Putamen (tissue), 1 donor: ENCODE measurements at regions not wholly inside any gene's neighbourhood (a gene's known extent, or its start where the extent isn't known, plus 50 kb on each side); places are given as distances from the start of the nearest gene placed in this dataset.
"Not testable (repeated sequence)": the region's sequence is repeated elsewhere in the genome, so short reads cannot be mapped to it uniquely, and the experiment has no call there.

Source experiments
- DNase-seq: peaks from one replicate; pipeline ENCODE4 v3.0.0-alpha.2; 2016; ENCODE audit warnings: low spot score

DNA sequence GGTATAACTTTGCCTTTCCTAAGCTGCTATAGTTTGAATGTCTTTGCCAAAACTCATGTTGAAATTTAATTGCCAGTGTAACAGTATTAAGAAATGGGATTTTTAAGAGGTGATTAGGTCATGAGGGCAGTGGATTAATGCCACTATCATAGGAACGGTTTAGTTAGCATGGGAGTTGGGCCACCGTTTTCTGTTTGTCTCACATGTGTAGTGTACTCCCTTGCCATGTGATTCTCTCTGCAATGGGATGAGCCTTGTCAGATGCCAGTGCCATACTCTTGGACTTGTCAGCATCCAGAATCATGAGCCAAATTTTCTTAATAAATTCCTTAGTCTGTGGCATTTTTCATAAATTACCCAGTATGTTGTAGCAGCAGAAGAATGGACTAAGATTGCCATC lies 388.9 kb upstream of the RGPD4 start:
- DNase-seq: no peak

DNA sequence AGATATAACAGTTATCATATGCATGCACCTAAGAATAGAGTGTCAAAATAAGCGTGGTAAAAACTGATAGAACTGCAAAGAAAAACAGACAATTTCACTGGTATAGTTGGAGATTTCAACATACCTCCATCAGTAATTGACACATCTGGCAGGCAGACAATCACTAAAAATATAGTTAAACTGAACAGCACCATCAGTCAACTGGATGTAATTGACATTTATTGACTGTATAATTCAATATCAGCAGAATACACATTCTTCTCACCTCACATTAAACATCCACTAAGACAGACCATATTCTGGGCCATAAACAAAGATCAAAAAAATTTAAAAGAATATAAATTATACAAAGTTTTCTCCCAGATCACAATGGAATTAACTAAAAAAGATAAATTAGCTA lies 378.5 kb upstream of the RGPD4 start:
- no peak for DNase-seq

GRCh38 chr2:107461301-107461700 lies 365.4 kb upstream of the RGPD4 start:
- DNase-seq: no peak

DNA sequence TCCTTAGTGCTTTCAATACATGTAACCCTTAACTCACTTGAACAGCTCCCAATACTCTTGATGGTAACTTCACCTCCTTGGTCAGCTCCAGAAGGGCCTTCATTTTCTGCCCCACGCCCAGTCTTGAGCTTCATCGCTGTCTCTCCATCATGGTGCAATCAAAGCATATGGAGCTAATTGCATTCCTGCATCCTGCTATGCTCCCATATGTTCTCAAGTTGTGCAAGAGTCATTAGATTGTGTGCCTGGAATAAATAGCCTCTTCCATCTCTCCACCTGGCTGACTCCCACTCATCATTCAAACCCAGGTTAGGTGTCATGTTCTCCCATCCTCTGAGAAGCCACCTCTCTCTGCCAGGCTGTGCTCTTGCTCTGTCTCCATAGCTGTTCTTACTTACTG lies 364.5 kb upstream of the RGPD4 start:
- no peak for DNase-seq

- no peak for DNase-seq
These were observed 360.5 kb upstream of the RGPD4 start for GRCh38 chr2:107466241-107466640.

DNA sequence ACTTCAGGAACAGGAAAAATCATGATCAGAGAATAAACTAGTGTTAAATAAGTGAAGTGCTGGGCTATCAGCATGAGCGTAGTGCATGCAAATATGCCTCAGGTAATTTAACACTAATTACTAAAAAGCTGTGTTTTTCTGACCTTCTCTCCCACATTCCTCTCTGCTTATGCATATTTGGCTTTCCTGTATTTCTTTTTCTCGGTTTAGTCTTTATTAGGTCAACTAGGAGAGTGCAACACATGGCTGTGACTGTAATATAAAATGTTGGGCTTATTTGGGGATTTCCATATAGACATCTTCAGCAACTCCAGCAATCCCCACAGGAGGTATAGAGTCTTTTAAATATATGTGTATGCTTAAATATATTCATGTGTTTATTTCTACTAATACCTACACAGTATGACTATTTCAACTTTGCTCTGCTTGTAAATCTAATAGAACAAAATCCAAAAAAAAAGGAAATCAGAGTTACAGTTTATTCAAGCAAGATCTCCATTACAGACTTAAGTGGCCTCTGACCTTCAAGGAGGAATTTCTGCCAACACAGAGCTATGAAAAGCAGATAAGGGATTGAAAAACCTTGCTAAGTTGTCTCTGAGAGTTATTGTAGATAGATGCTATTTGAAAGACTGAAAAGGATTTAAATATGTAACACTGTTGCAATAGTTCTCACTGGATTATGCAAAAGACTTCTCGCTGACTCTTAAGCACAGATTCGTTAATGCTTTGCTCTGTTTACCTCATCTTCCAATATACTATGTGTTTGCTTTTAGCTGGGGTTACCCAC lies 359.5 kb upstream of the RGPD4 start:
- DNase-seq: no peak

GRCh38 chr2:107469437-107469995 lies 357.2 kb upstream of the RGPD4 start:
- no peak for DNase-seq

- DNase-seq: no peak
These were observed 353.5 kb upstream of the RGPD4 start for GRCh38 chr2:107473150-107473549.

DNA sequence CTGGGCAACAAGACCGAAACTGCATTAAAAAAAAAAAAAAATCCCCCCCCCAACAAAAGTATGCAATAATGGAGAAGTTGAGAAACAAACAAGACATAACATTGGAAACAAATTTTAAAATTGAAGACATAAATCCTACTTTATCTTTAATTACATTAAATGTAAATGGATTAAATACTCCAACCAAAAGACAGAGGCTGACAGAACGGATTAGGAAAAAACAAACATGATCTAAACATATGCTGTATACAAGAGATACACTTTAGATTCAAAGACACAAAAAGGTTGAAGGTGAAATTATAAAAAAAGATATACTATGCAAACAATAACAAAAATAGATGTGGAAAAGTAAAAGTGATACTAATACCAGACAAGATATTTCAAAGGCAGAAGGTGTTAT lies 350.8 kb upstream of the RGPD4 start:
- DNase-seq: no peak

DNA sequence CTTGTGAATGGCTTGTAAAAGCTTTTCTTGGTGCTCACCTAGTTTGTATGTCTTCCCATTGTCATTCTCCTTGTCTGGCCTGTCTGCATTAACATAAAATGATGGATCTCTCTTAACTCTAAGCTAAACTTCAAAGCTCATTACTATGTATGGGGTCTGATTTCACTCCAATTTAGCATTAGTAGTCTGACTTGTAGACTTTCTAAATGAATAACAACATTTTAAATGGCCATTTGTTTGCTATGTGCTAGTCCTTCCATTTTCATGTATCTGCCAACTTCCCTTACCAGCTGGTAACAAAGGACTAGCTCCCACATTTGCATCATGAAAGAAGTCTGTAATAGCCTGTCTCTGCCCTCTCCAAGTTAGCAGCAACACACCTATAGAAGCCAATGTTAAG lies 324.2 kb upstream of the RGPD4 start:
- no peak for DNase-seq

DNA sequence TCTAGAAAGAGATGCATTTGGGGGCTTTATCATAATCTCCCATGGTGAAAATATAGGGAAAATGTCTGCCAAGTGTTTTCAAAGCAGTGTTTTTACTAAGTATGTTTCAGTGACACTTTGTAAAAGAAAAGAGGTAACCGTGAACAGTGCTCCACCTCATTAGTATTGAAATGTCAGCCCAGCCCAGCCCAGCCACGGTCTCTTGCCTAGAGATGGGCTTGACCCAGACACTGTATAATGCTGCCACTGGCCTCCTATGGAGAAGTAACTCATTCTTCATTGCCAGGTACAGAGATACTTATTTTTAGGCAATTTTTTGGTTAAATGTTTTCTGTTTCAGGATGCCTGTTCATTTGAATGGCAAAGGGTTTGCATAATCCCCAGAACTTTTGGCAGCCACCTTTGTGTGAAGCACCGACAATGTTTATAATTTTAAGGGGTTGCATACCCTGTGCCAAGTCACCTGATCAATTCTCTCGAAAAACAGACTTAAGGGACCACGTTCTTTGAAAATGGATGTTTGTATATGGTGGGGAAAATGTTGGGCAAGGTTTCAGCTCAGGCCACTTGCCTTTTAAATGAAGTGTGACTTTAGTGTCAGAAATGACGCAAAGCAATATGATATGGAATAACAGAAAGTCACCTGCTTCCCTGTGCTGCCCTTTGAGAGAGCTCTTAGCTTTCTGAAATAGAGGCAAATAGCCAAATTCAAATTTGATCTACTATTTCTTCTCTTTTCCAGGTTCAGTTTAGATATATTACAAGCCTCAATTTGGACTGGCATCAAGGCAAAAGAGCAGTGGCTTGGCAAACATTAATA lies 314.5 kb upstream of the RGPD4 start:
- DNase-seq: no peak

DNA sequence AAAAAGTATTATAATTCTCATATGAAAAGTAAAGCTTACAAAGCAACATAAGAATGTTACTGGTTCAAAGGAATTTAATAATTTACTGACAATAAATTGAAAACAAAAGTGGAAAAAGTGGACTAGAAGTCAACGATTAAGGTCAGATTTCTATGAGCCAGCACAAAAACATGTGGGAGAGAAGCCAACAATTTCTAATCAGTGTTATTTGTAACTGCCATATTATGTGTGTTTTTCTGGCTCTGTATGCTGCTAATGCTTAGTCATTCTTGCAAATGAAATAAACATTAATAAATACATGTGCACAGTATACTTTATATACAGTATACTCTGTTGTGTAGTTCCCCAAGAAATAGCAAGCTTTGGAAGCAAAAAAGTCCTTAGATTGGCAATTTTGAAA lies 301.3 kb upstream of the RGPD4 start:
- DNase-seq: no peak

- DNase-seq: no peak
These were observed 297.5 kb upstream of the RGPD4 start for GRCh38 chr2:107529146-107529545.

DNA sequence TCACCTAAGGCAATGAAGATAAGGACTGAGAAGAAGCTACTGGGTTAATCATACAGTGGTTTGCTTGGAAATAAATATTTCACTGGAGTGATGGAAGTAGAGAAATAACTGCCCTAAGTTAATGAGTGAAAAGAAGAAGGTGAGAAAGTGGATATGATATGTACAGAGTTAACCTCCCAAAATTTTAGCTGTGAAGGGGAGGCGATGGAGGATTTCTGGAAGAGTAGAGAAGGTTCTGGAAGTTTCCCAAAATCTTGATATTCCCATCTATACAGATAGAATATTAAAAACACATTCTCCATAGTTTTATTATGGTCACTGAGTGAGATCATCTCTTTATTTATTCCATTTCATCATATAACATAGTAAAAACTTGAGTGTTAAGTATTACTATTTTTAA lies 296.6 kb upstream of the RGPD4 start:
- no peak for DNase-seq

- no peak for DNase-seq
These were observed 291.8 kb upstream of the RGPD4 start for GRCh38 chr2:107534926-107535325.

GRCh38 chr2:107535905-107536689 lies 290.6 kb upstream of the RGPD4 start:
- DNase-seq: not testable (repeated sequence)

DNA sequence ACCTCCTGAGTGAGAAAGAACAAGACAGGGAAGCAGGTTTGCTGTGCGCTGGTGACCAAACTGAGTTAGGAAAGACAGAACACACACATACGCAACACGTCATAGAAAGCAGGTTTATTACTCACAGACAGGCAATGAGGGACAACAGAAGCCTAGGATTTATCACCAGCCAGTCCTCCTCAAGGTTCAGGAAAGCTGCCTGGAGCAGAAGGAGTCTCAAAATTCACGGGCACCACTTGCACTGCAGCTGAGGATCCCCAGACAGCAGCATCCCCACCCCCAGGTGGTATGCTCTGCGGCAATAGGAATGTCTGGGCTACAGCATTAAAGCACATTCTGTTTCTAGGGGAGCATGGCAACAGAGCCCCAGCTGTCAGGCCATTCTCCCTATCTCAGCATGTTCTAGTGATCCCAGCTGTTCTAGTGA lies 284.4 kb upstream of the RGPD4 start:
- no peak for DNase-seq

- no peak for DNase-seq
These were observed 282.9 kb upstream of the RGPD4 start for GRCh38 chr2:107543793-107544192.

DNA sequence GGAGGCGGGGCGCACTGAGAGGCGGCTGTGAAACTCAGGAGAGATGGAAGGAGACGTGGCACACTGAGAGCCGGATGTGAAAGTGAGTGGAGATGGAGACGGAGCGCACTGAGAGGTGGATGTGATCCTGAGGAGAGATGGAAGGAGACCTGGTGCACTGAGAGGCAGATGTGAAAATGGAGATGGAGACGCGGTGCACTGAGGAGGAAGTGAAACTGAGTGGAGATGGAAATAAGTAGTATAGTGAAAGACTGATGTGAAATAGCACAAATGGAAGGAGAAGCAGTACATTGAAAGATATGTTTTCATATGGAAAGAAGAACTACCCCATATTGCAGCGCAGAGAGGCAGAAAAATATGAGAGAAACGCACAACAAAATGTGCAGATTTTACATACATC lies 281.6 kb upstream of the RGPD4 start:
- no peak for DNase-seq

GRCh38 chr2:107545851-107546250 lies 280.8 kb upstream of the RGPD4 start:
- no peak for DNase-seq

DNA sequence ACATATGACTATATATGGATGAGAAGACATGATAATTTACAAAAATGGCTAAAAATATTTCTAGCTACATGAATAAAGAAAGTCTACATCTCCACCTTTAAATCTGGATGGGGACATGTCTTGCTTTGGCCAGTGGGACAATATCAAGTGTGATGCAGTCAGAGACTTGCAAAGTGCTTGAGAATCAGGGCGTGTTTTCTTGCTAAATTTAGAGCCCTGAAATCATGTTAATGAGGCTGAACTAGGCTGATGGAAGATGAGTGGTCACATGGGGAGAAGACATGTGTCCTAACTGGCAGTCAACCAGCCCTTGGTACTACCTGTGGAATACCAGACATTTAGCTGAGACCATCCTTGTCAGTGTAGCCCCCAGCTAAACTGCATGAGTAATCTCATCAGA lies 278.5 kb upstream of the RGPD4 start:
- DNase-seq: no peak

- no peak for DNase-seq
These were observed 273.6 kb upstream of the RGPD4 start for GRCh38 chr2:107553046-107553445.
